Liver (tissue), 8 donors: ENCODE measurements at regions not wholly inside any gene's neighbourhood (a gene's known extent, or its start where the extent isn't known, plus 50 kb on each side); places are given as distances from the start of the nearest gene placed in this dataset.

ENCODE experiments used
- DNase-seq: peaks from one replicate; pipeline ENCODE4 v3.0.0-alpha.2; 2017; ENCODE audit warnings: low spot score
- H3K27ac ChIP-seq, 2 donors: one replicate each; pipeline ENCODE4 v1.7.0; 2013; ENCODE audit warnings: inconsistent platforms in 2 of 2, low read length in 2 of 2, control low read depth in 1 of 2, low read depth in 1 of 2, mild to moderate bottlenecking in 1 of 2
- H3K27me3 ChIP-seq, 4 donors: one replicate each; pipeline versions ENCODE4 v1.6.1 to v1.7.0; 2013; ENCODE audit warnings: low read length in 3 of 4, inconsistent platforms in 1 of 4, mild to moderate bottlenecking in 1 of 4, moderate library complexity in 1 of 4; ENCODE audit not compliant: control insufficient read depth in 4 of 4, insufficient read depth in 4 of 4
- H3K36me3 ChIP-seq, 4 donors: one replicate each; pipeline versions ENCODE4 v1.6.1 to v1.7.0; 2013; ENCODE audit warnings: low read length in 3 of 4, mild to moderate bottlenecking in 3 of 4, low read depth in 1 of 4, moderate library complexity in 1 of 4; ENCODE audit not compliant: control insufficient read depth in 4 of 4, insufficient read depth in 3 of 4
- H3K4me1 ChIP-seq, 4 donors: one replicate each; pipeline versions ENCODE4 v1.6.1 to v1.7.0; 2013; ENCODE audit warnings: low read length in 3 of 4, mild to moderate bottlenecking in 3 of 4, moderate library complexity in 1 of 4; ENCODE audit not compliant: control insufficient read depth in 4 of 4, insufficient read depth in 4 of 4
- H3K4me3 ChIP-seq, 3 donors: one replicate each; pipeline versions ENCODE4 v1.6.1 to v1.7.0; 2013; ENCODE audit warnings: low read length in 3 of 3, control low read depth in 1 of 3, low read depth in 1 of 3, mild to moderate bottlenecking in 1 of 3
- H3K9ac ChIP-seq, 2 donors: one replicate each; pipeline ENCODE4 v1.7.0; 2013; ENCODE audit warnings: low read length in 2 of 2, mild to moderate bottlenecking in 2 of 2, moderate library complexity in 2 of 2, control low read depth in 1 of 2, low read depth in 1 of 2
- H3K9me3 ChIP-seq, 4 donors: one replicate each; pipeline versions ENCODE4 v1.6.1 to v1.7.0; 2013; ENCODE audit warnings: low read length in 3 of 4; ENCODE audit not compliant: control insufficient read depth in 4 of 4
- CTCF ChIP-seq: fragments of 150-350 bp; IDR thresholded peaks from 2 replicates; pipeline ENCODE4 v1.5.1; 2017; ENCODE audit warnings: improper control_type of control experiment, low read depth, low read length; ENCODE audit not compliant: missing input control
- EGR1 ChIP-seq, 2 donors: IDR thresholded peaks; 2 replicates each; pipeline ENCODE4 v1.6.1; 2016 to 2018; ENCODE audit warnings: antibody characterized with exemption in 2 of 2, low read depth in 2 of 2
- FOXA1 ChIP-seq: IDR thresholded peaks from 2 replicates; pipeline ENCODE4 v1.6.1; 2016; ENCODE audit warnings: antibody characterized with exemption
- FOXA2 ChIP-seq: IDR thresholded peaks from 2 replicates; pipeline ENCODE4 v1.6.1; 2016; ENCODE audit warnings: antibody characterized with exemption
- GABPA ChIP-seq, 2 donors: IDR thresholded peaks in 1 of 2; conservative IDR thresholded peaks in 1 of 2; 2 replicates each; pipeline ENCODE4 v1.6.1; 2016; ENCODE audit warnings: antibody characterized with exemption in 2 of 2, mild to moderate bottlenecking in 1 of 2, moderate library complexity in 1 of 2
- HNF4A ChIP-seq, 2 donors: conservative IDR thresholded peaks; 2 replicates each; pipeline ENCODE4 v1.6.1; 2016; ENCODE audit warnings: antibody characterized with exemption in 2 of 2, mild to moderate bottlenecking in 2 of 2
- HNF4G ChIP-seq: IDR thresholded peaks from 2 replicates; pipeline ENCODE4 v1.6.1; 2016; ENCODE audit warnings: antibody characterized with exemption
- JUND ChIP-seq, 2 donors: IDR thresholded peaks; 2 replicates each; pipeline ENCODE4 v1.6.1; 2016; ENCODE audit warnings: antibody characterized with exemption in 2 of 2
- MAX ChIP-seq: IDR thresholded peaks from 2 replicates; pipeline ENCODE4 v1.6.1; 2016; ENCODE audit warnings: antibody characterized with exemption
- NR2F2 ChIP-seq: IDR thresholded peaks from 2 replicates; pipeline ENCODE4 v1.6.1; 2016; ENCODE audit warnings: antibody characterized with exemption
- RAD21 ChIP-seq, 2 donors: IDR thresholded peaks; 2 replicates each; pipeline ENCODE4 v1.6.1; 2016; ENCODE audit warnings: antibody characterized with exemption in 2 of 2, mild to moderate bottlenecking in 2 of 2
- REST ChIP-seq: IDR thresholded peaks from 2 replicates; pipeline ENCODE4 v1.6.1; 2016; ENCODE audit warnings: antibody characterized with exemption, mild to moderate bottlenecking
- RXRA ChIP-seq, 2 donors: IDR thresholded peaks; 2 replicates each; pipeline ENCODE4 v1.6.1; 2017 to 2018; ENCODE audit warnings: antibody characterized with exemption in 2 of 2, mild to moderate bottlenecking in 1 of 2
- SP1 ChIP-seq: IDR thresholded peaks from 2 replicates; pipeline ENCODE4 v1.6.1; 2018; ENCODE audit warnings: antibody characterized with exemption, mild to moderate bottlenecking
- TAF1 ChIP-seq: conservative IDR thresholded peaks from 2 replicates; pipeline ENCODE4 v1.6.1; 2016; ENCODE audit warnings: antibody characterized with exemption, mild to moderate bottlenecking
- YY1 ChIP-seq: IDR thresholded peaks from 2 replicates; pipeline ENCODE4 v1.6.1; 2016; ENCODE audit warnings: antibody characterized with exemption, mild to moderate bottlenecking
- ZBTB33 ChIP-seq: IDR thresholded peaks from 2 replicates; pipeline ENCODE4 v1.6.1; 2016; ENCODE audit warnings: antibody characterized with exemption
- WGBS: extraction: QIAGEN DNeasy Blood & Tissue Kit; methylation state at CpG from one replicate; pipeline ENCODE4 v1.1.7; 2013; 5-methylcytosine and 5-hydroxymethylcytosine counted together
- TF ChIP-seq, protein P1 (sequence below): IDR thresholded peaks from 2 replicates; pipeline ENCODE4 v1.6.1; 2016; ENCODE audit warnings: antibody characterized with exemption
- donor health status: healthy.
- donor health status: healthy.
- donor health status: healthy.
- donor health status: healthy.
- donor health status: healthy.

DNA sequence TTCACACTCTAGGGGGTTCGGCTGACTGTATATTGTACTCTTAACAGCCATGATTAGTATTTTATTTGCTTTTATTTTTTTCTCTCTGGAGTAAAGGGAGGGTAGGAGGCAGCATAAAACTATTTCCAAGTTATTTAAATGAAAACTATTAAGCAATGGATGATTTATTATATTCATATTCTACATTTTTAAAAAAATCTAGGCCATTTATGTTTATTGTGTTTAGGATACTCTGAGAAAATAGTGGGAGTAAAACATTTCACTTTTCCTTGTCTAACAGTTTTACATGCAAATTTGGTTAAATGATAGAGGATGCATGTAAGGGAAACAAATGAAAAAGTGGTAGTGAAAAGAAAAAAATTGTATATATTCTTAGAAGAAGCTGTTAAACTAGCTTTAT lies 276.3 kb downstream of the GAS1 start:
- peaks cover 0 to 3% (median 0%) of the 10 kb centered on the region in 4 donors for H3K27me3 ChIP-seq
- WGBS = 92% methylated on average over 1 of the region's 1 CpG
- no peak for TF ChIP-seq TAF1
- no peak for TF ChIP-seq MAX
- no peak for TF ChIP-seq EGR1 (IDR thresholded peaks at IDR 0.05; ENCODE audit: low read depth in 2 of 2)
- no peak for TF ChIP-seq REST
- no peak for TF ChIP-seq NR2F2
- TF ChIP-seq, protein P1, sequence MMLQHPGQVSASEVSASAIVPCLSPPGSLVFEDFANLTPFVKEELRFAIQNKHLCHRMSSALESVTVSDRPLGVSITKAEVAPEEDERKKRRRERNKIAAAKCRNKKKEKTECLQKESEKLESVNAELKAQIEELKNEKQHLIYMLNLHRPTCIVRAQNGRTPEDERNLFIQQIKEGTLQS = no peak
- TF ChIP-seq SP1 = no peak
- no peak for TF ChIP-seq GABPA (IDR thresholded peaks at IDR 0.05 in 1 of 2, conservative IDR thresholded peaks at IDR 0.05 in 1 of 2)
- no peak for TF ChIP-seq CTCF
- no peak for TF ChIP-seq HNF4G
- TF ChIP-seq RAD21 (IDR thresholded peaks at IDR 0.05) = no peak
- TF ChIP-seq FOXA1 = no peak
- TF ChIP-seq RXRA (IDR thresholded peaks at IDR 0.05) = no peak
- no peak for TF ChIP-seq YY1
- no peak for TF ChIP-seq JUND (IDR thresholded peaks at IDR 0.05)
- no peak for TF ChIP-seq HNF4A (conservative IDR thresholded peaks at IDR 0.05)
- TF ChIP-seq ZBTB33 = no peak
- TF ChIP-seq FOXA2 = no peak

GRCh38 chr9:86670536-86670935 lies 276.8 kb downstream of the GAS1 start:
- no peak overlapping the region for H3K27ac ChIP-seq
- H3K4me1 ChIP-seq = no peaks in the 10 kb centered on the region
- H3K9ac ChIP-seq = no peak overlapping the region
- peaks cover 2 to 7% (median 3%) of the 10 kb centered on the region in 4 donors for H3K9me3 ChIP-seq
- WGBS = 92% methylated on average over 4 of the region's 4 CpGs
- no peaks in the 10 kb centered on the region for H3K36me3 ChIP-seq
- no peak overlapping the region for H3K4me3 ChIP-seq
- peaks cover 0 to 3% (median 0%) of the 10 kb centered on the region in 4 donors for H3K27me3 ChIP-seq
- no peak for DNase-seq
- TF ChIP-seq RXRA (IDR thresholded peaks at IDR 0.05) (no peak), ZBTB33 (no peak), TAF1 (no peak), REST (no peak), FOXA2 (no peak), JUND (IDR thresholded peaks at IDR 0.05) (no peak), NR2F2 (no peak), GABPA (IDR thresholded peaks at IDR 0.05 in 1 of 2, conservative IDR thresholded peaks at IDR 0.05 in 1 of 2) (no peak)
- TF ChIP-seq, protein P1 = no peak

More for the DNA sequence above, 276.3 kb downstream of the GAS1 start:
- no peak for DNase-seq
- Histone ChIP-seq H3K9ac (no peak overlapping the region), H3K36me3 (no peaks in the 10 kb centered on the region), H3K4me3 (no peak overlapping the region), H3K4me1 (no peaks in the 10 kb centered on the region), H3K9me3 (peaks cover 2 to 7% (median 3%) of the 10 kb centered on the region in 4 donors), H3K27ac (no peak overlapping the region)
